HG02885 (cell line): ENCODE measurements at regions not wholly inside any gene's neighbourhood (a gene's known extent, or its start where the extent isn't known, plus 50 kb on each side); places are given as distances from the start of the nearest gene placed in this dataset.
"Not testable (repeated sequence)": the region's sequence is repeated elsewhere in the genome, so short reads cannot be mapped to it uniquely, and the experiment has no call there.

Source experiments
- ATAC-seq: cut with Tn5 transposase; IDR thresholded peaks from one replicate; pipeline ENCODE4 v1.9.1; 2021; ENCODE audit warnings: mild to moderate bottlenecking; ENCODE audit not compliant: unreplicated experiment, poor library complexity

DNA sequence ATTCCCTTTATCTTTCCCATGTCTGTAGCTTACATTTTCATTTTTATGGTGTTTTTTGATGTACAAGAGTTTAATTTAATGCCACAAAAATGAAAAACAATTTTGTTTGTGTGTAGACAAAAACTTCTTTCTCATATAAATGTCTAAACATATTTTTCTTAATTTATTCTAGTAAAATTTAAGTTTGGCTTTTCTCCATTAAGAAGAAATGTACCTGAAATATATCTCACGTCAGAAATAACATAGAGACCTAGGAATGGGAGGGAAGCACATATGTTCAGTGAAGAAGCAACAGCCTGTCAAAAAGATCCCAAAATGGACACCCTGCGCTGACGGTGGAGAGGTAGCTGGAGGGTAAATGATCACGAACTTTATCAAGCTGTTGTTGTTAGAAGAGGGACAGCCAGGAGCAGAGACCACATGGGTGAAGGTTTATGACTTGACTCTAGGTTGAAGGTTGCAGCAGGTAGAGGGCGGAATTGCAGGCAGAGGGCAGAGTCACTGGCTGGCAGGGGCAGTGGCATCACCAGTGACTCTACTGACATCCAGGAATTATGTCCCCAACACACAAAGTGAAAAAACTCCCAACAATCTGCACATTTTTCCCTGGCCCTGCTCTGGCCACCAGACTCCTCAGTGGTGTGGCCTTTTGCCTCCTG lies 225.9 kb upstream of the PRSS58 start:
- ATAC-seq, result no peak

DNA sequence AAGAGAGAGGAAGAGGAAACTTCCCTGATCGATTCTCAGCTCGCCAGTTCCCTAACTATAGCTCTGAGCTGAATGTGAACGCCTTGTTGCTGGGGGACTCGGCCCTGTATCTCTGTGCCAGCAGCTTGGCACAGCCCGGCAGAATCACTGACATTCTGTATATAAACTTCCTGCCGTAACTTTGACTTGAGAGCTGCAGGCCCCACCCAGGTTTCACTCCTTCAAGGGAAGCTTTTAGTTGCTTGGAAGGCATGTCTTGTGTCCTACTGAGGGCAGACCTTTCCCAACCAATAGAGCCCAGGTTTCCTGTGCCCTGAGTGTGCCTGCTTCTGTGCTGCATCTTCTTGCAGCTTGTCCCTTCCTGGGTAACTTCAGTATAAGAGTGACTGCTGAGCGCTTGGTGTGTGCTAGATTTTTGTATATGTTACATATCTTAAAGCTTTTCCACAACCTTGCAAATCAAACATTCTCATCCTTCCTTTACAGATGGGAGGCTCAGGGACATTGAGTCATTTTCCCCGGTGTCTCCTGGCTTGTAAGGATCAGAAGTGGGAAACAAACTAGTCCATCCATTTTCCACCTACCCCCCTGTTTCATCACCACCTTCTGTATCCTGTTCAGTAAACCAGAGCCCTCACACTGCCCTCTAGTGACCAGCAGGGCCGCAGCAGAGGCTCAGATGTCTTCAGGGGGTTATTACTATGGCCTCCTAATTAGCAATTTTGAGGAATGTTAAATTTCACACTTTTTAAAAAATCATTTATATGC lies 225.2 kb upstream of the PRSS58 start:
- peak; percentile 64 for ATAC-seq

GRCh38 chr7:142481548-142481947 lies 223.7 kb upstream of the PRSS58 start:
- ATAC-seq, result no peak

GRCh38 chr7:142478479-142479220 lies 220.8 kb upstream of the PRSS58 start:
- peak; percentile 80 for ATAC-seq

- not testable (repeated sequence) for ATAC-seq
Measured at GRCh38 chr7:142477801-142478200, 219.9 kb upstream of the PRSS58 start.

- no peak for ATAC-seq
Measured at GRCh38 chr7:142477079-142477651, 219.3 kb upstream of the PRSS58 start.

DNA sequence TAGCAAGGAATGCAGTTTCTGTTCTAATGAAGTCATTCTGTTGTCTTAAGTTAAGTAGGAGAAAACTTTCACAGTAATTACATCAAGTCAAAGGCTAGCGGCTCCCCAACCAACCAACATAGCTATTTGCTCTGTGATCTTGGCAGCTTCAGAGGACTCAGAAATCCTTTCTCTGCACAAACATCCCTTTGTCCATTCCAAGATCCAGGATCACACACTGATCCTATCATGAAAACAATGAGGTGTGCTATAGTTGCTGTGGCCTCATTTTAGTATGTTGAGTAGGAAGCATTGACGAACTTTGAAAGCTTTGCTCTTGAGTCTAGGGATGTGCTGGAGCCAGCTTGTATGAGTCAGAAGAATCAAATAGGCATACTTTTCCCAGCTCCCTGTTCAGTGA lies 218.2 kb upstream of the PRSS58 start:
- ATAC-seq, result no peak

- ATAC-seq, result no peak
Measured at GRCh38 chr7:142471820-142472219, 214.0 kb upstream of the PRSS58 start.

- no peak for ATAC-seq
Measured at GRCh38 chr7:142470544-142470830, 212.6 kb upstream of the PRSS58 start.

GRCh38 chr7:142469696-142470543 lies 212.1 kb upstream of the PRSS58 start:
- no peak for ATAC-seq

- ATAC-seq, result no peak
Measured at GRCh38 chr7:142468871-142469665, 211.2 kb upstream of the PRSS58 start.

DNA sequence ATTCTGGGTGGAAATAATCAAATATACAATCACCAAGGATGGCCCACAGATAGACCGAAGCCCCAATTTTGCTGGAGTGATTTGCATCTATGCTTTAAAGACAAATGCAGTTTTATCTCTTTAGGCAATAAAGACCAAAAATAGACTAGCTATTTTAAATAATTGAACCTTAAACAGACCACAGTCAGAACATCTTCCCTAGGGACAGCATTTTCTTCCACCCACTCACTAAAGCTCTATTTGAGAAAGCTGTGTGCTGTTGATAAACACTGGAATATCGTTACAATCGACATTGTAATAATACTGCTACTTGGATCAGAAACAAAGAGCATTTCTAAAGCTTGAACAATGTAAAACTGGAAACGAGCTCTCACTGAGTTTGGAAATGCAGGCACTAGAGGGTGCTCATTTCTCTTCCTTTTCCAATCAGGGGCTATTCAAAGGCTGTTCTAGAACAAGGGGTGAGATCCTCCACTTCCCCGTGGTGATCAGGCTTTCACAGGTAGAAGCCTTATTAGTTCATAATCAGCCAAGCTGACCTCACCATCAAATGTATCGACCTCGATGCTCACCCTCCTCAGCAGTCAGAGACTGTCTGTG lies 209.3 kb upstream of the PRSS58 start:
- not testable (repeated sequence) for ATAC-seq

GRCh38 chr7:142463401-142463850 lies 205.6 kb upstream of the PRSS58 start:
- peak; percentile 36 for ATAC-seq

DNA sequence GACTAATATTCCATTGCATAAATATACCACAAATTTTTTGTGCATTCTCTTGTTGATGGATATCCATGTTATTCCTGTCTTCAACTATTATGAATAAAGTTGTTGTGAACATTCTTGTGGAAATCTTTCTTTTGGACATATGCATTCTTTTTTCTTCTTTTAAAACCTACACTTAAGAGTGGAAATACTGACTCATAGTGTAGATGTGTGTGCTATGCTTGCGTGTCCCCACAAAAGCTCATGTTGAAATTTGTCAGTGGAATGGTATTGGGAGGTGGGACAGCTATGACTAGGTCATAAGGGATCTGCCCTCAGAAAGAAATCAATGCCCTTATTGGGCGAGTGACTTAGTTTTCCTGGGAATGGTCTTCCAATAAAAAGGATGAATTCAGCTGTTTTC lies 203.6 kb upstream of the PRSS58 start:
- no peak for ATAC-seq

DNA sequence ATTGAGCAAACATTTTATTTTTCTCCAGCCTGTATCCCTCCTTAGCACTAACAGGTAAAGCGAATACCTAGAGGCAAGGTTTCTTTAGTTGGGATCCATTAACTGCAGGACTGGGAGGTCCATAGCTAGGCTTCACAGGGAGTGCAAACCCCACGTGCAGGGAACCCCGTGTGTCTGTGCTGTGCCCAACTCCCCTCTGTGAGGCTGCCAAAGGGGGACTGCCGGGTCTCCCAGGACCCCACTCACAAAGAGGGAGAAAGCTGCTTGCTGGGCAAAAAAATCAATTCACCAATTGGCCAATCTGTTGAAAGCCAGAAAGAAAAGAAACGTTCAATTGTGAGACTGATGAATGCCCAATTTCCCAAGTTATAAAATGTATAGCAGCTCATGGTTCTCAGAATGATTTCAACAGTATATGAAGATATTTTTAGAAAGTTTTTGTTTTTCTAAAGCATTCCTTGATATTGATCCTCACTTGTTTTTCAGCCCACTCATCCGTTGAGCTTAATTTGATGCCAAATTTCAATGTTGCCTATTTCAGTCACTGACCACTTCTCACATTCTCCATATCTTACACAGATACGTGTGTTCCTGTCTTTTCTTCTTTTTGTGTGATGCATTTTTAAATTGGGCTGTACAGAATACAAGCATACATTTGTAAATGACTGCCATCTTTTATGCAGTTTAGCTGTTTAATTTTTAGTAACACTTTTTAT lies 202.7 kb upstream of the PRSS58 start:
- ATAC-seq, result no peak

DNA sequence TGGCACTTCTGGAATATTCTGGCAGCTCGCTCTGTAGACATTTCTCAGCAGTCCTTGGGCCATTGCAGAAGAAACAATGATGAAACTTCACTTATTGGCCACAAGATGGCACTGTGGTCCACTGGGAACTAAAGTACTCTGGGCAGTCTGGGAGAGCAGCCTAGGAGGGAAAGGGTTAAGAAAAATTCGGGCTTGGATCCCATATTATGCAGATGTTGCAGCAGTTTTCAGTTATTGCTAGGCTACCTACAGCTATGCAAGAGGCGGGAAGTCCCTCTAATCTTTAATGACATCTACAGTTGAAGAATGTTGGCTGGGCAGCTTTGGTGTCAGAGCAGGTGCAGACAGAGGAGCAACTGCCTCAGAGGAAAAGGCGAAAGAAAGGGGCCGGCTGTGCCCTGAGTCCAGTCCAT lies 201.7 kb upstream of the PRSS58 start:
- ATAC-seq, result peak; percentile 85

GRCh38 chr7:142457146-142457703 lies 199.4 kb upstream of the PRSS58 start:
- no peak for ATAC-seq

- ATAC-seq, result no peak
Measured at GRCh38 chr7:142455392-142455791, 197.5 kb upstream of the PRSS58 start.
